NCI-H748 (cell line): ENCODE measurements at regions not wholly inside any gene's neighbourhood (a gene's known extent, or its start where the extent isn't known, plus 50 kb on each side); places are given as distances from the start of the nearest gene placed in this dataset.
"Not testable (repeated sequence)": the region's sequence is repeated elsewhere in the genome, so short reads cannot be mapped to it uniquely, and the experiment has no call there.

Source experiments
- DNase-seq: peaks from one replicate; lab custom pipeline; 2025; ENCODE audit not compliant: unreplicated experiment; lab: John Stamatoyannopoulos, UW

GRCh38 chr4:188372058-188372457 is 232.8 kb downstream of the TRIML1 start:
- no peak for DNase-seq

- DNase-seq = peak; percentile 18
Measured at GRCh38 chr4:188372829-188373228, 233.6 kb downstream of the TRIML1 start.

- DNase-seq = peak; percentile 54
Measured at GRCh38 chr4:188374871-188375270, 235.6 kb downstream of the TRIML1 start.

- DNase-seq = no peak
Measured at GRCh38 chr4:188377816-188378215, 238.6 kb downstream of the TRIML1 start.

- DNase-seq = no peak
Measured at GRCh38 chr4:188383180-188383579, 243.9 kb downstream of the TRIML1 start.

DNA sequence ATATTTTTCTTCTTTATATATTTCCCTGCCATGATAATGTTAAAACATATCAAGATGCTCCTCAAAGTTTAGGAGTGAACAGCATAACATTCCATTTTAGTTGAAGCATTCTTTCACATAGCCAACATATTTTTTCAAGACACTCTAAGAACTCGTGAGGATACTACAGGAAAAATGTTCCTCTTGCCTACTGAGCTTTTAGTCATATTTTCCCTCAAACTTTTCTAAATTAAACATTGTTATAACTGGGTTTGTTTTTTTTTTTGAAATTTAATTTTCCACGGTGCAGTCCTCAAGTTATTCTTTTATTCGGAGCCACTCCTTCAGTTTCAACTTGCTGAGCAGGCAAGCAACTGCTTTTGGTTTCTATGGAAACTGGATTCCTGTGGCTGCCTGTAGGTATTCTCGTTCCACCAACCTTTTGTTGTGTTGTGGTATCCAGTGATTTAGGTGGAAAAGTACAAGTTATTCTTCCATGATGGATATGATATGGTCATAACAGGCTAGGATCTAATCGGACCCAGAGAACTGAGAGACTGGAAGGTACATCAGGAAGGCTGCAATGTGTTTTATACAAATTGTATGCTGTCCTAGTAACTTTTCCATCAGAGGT is 248.0 kb downstream of the TRIML1 start:
- peak; percentile 47 for DNase-seq

- DNase-seq = not testable (repeated sequence)
Measured at GRCh38 chr4:188391349-188391748, 252.1 kb downstream of the TRIML1 start.

DNA sequence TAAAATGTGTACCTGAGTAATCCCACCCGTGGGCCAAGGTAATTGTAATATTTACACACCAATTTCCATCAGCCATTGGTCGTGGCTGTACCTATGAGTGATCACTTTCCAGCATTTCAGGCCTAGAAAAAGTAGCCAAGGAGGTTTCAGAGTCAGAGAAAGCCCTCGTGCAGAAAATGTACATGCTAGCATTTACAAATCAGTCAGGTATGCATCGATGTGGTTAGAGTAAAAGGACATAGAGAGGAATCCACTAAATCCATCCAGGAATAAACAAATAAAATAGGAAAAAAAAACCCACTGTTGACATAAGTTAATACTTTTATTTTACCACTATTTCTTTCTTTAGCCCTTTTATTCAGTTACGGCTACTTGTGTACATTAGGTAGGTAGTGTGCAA is 256.8 kb downstream of the TRIML1 start:
- no peak for DNase-seq

DNA sequence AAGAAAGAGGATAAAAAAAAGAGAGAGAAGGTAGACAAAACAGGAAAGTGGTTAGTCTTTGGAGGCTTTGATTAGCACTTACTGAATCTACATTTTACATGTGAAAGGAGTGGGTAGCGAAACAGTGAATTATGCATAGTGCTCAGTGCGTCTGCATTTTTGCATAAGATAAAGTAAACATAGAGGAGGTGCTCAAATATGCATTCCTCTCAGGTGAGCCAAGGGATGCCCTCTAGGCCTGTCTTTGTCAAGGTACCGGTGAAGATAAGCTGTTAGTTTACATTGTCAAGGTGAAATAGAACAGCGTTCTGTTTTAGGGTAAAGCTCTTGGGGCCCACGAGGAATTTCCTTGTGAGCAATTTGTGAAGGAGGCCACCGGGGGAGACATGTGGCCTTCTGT is 260.6 kb downstream of the TRIML1 start:
- DNase-seq = no peak

DNA sequence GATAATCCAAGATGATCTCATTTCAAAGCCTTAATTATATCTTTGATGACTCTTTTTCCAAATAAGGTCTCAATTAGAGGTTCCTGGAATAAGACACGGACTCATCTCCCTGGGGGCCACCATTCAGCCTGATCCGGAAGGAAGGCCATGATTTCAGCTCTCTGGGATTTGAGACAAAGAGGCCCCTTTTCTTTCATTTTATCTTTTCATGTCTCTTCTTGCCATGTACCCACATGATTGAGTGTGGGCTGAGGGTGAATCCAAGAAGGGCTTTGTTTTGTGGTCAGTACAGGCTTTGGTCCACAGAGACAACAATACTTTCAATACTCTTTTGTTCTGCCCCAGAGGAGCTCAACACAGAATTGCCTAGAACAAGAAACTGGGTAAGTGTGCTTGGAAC is 261.2 kb downstream of the TRIML1 start:
- no peak for DNase-seq

DNA sequence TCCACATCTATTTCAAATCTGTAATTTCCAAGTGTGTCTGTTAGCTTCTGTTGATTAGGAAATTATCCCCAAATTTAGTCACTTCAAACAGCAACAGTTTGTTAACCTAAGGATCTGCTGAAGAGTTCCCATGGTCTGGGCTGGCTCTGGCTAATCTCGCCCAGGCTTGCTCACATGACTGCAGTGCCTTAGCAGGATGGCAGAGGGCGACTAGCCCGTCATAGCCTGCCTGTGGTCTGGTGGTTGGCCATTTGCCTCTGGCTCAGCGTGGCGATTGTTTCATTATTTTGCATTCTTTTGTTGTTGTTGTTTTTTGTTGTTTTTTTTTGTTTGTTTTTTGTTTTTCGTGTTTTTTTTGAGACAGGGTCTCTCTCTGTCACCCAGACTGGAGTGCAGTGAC is 264.0 kb downstream of the TRIML1 start:
- DNase-seq = no peak

DNA sequence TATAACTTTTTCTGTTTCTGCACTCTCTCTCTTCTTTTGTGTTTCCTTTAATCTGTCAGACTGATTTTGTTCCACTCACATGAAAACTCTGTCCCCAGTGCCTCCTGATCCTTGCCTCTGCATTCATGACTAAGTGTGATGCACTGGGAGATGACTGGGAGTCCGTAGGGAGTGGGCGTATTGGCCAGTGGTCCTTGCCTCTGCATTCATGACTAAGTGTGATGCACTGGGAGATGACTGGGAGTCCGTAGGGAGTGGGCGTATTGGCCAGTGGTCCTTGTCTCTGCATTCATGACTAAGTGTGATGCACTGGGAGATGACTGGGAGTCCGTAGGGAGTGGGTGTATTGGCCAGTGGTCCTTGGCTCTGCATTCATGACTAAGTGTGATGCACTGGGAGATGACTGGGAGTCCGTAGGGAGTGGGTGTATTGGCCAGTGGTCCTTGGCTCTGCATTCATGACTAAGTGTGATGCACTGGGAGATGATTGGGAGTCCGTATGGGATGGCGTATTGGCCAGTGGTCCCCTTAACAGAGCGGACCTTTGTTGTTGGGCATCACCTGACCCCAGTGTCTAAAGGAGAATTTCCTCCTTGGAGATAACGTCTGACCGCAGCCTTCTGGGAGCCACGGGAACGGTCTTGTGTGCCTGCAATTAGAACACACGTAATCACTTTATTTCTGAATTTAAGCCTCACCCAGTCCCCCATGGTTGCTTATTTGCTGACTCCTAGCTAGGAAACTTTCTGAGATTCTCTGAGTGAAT is 266.0 kb downstream of the TRIML1 start:
- not testable (repeated sequence) for DNase-seq

DNA sequence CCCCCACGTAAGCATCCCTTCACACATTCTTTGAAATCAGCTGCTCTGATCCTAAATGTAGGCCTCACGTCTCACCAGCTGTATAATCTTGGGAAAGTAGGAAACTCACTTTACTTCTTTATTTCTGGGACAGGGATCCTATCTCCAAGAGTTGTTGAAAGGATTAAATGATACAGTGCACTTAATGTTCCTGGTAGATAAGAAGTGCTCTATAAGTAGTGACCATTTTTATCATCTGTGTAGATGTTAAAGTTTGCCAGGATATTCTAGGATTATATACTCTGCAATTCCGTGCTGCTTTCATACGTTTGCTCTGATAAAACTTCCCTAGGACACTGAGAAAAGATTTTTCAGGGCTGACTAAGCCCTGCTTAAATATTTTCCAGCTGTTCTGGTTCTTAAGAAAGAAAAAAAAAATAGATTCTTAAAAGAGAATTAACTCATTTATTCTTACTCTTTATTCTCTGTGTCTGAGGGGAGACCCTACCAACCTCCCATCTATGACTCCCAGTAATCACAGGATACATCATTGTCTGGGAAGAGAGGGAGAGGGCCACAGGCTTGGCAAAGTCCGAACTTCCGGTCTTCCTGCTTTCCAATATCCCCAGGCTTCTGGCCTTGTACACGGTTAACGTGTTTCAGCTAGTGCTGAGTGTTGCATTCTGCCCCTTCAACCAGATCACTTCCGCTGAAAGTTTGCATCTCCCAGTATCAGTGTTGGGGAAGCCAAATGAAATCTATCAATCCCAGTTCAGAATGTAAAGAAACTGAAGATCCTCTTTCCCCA is 269.2 kb downstream of the TRIML1 start:
- no peak for DNase-seq

- DNase-seq = no peak
Measured at GRCh38 chr4:188409851-188410250, 270.6 kb downstream of the TRIML1 start.

DNA sequence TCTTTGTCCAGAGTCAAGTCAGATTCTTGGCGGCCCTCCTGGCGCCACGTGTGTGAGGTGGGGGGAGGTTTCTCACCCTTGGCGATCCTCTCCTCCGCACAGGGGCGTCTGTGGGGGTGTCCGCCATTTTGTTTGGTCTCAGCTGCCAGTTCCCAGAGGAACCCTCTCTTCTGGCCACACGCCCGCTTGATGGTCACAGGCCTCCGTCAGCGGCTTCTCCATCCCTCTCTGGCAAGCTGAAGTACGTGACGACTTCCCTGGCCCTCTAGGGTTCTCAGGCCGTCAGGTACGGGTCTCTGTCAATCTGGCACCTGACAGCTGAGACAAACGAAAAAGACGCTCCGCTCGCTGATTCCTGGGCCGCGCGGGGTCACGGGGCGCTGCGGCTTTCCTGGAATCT is 272.6 kb downstream of the TRIML1 start:
- DNase-seq = no peak

DNA sequence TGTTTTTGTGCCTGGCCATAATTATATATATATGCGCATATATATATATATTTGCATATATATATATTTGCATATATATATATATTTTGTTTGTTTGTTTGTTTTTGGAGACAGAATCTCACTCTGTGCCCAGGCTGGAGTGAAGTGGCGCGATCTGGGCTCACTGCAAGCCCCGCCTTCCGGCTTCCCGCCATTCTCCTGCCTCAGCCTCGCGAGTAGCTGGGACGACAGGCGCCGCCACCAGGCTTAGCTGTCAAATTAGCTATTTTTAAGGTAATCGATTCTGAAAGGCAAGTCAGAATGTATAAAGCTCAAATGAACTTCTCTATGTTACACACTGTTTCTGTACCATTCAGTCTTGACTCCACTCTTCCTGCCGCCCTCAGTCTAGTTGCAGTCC is 273.3 kb downstream of the TRIML1 start:
- DNase-seq = no peak

DNA sequence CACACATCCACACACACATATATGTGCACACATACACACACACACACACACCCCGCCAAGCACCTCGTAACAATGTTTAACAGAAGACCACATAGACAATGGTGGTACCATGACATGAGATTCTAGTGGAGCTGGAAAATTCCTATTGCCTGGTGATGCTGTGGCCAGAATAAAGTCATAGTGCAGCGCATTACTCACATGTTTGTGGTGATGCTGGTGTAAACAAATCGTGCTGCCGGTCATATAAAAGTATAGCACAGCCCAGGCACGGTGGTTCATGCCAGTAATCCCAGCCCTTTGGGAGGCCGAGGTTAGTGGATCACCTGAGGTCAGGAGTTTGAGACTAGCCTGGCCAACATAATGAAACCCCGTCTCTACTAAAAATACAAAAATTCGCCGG is 275.2 kb downstream of the TRIML1 start:
- no peak for DNase-seq

DNA sequence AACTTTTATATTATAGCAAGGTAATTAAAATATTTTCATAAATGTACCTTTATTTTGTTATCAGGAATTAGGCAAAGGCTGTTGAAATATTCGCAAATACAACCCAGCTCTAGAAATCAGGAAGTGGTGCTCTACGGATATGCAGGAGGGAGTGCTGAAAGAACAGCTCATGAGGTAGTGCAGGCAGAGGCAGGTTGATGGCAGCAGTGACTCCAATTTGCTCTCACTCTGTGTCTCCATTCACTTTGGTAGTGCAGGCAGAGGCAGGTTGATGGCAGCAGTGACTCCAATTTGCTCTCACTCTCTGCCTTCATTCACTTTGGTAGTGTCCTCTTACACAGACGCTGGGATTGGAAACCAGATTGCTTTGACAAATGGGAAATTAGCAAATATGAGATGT is 277.9 kb downstream of the TRIML1 start:
- DNase-seq = peak; percentile 38

DNA sequence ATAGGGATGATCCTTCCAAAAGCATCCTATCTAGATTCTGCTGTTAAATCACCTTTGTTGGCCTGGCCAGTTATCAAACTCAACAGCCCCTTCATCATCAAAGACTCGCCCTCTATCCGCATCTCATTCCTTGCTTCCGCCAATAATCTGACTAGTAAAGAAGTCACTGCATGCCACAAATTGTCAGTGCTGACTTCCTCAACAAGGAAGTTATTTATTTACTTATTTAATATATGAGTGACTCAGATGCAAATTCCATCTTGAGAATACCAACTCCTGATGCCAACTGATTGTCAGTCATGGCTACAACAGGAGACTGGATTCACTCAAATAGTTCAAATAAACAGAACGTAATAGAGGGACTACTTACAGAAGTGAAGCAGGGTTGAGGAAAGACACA is 283.8 kb downstream of the TRIML1 start:
- DNase-seq = no peak

DNA sequence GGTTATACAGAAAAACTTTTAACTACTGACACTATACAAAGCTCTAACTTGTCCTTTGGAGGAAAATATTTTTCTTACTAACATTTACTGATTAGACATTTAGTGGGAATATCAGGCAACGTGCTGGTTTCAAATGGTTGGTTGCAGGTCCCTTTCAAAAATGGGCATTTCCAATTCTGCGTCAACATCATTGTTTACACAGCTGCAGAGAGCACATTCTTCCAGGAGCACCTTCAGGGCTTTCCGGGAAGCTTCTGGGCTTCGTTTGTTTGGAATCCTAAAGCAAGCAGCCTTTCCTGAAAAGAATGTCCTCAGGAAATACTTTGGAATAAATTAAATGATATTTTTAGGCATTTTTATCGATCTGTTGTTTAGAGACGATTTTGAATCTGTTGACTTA is 289.7 kb downstream of the TRIML1 start:
- peak; percentile 87 for DNase-seq

DNA sequence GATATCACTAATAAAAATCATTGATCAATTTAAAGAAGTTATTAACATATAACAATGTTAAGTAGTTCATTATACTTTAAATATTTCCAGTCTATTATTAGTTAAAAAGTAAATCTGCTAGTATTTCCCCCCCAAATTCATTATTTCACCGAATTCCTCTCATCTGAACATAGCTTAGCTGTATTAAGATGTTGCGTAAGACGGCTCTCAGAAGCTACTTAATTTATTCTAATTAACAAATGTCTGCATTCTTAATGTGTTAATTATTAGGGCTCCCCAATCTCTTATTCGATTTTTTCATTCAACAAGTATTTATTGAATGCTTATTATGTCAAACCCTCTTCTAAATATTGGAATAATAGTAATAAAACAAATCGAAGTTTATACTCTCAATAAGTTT is 290.7 kb downstream of the TRIML1 start:
- DNase-seq = no peak

GRCh38 chr4:188430384-188430783 is 291.1 kb downstream of the TRIML1 start:
- DNase-seq = peak; percentile 14
